ENCODE measurements at regions not wholly inside any gene's neighbourhood (a gene's known extent, or its start where the extent isn't known, plus 50 kb on each side); places are given as distances from the start of the nearest gene placed in this dataset.

DNA sequence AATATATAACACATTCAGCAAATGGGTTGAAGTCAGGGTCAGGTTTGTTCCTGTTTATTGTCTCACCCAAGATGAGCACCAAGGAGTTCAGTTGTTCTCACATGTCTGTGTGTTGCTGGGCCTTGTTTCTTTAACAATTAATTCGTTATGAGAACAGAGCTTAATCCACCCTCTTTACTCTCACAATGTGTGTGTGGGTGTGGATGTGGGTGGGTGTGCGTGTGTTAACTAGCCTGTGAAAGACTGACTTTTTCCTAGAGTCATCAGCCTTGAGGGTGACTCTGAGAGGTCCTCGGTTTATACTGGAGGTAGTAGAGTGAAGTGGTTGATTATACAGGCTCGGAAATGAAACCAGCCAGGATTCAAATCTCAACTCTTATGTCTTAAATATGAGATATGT, 672.1 kb downstream of the MAFB start:
- TF ChIP-seq EZH2 (IDR thresholded peaks at IDR 0.05; ENCODE audit: borderline replicate concordance, low read length): no peak
- TF ChIP-seq, protein P1, sequence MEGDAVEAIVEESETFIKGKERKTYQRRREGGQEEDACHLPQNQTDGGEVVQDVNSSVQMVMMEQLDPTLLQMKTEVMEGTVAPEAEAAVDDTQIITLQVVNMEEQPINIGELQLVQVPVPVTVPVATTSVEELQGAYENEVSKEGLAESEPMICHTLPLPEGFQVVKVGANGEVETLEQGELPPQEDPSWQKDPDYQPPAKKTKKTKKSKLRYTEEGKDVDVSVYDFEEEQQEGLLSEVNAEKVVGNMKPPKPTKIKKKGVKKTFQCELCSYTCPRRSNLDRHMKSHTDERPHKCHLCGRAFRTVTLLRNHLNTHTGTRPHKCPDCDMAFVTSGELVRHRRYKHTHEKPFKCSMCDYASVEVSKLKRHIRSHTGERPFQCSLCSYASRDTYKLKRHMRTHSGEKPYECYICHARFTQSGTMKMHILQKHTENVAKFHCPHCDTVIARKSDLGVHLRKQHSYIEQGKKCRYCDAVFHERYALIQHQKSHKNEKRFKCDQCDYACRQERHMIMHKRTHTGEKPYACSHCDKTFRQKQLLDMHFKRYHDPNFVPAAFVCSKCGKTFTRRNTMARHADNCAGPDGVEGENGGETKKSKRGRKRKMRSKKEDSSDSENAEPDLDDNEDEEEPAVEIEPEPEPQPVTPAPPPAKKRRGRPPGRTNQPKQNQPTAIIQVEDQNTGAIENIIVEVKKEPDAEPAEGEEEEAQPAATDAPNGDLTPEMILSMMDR (conservative IDR thresholded peaks at IDR 0.05 in 1 of 2, IDR thresholded peaks at IDR 0.05 in 1 of 2; ENCODE audit: extremely low read depth in 1 of 2, insufficient read depth in 1 of 2, low read depth in 1 of 2, low read length in 2 of 2): no peak
